DND-41 (cell line): ENCODE measurements at regions not wholly inside any gene's neighbourhood (a gene's known extent, or its start where the extent isn't known, plus 50 kb on each side); places are given as distances from the start of the nearest gene placed in this dataset.

Experiments
- EZH2 ChIP-seq: IDR thresholded peaks from 3 replicates; pipeline ENCODE4 v1.6.1; 2012; ENCODE audit warnings: borderline replicate concordance, low read depth, mild to moderate bottlenecking, moderate library complexity, low read length, inconsistent platforms; ENCODE audit not compliant: severe bottlenecking
- TF ChIP-seq, protein P1 (sequence below): IDR thresholded peaks from 2 replicates; pipeline ENCODE4 v1.5.1; 2012; ENCODE audit warnings: borderline replicate concordance, low read length, moderate library complexity, mild to moderate bottlenecking; ENCODE audit not compliant: poor library complexity, severe bottlenecking; ENCODE audit errors: extremely low read depth

DNA sequence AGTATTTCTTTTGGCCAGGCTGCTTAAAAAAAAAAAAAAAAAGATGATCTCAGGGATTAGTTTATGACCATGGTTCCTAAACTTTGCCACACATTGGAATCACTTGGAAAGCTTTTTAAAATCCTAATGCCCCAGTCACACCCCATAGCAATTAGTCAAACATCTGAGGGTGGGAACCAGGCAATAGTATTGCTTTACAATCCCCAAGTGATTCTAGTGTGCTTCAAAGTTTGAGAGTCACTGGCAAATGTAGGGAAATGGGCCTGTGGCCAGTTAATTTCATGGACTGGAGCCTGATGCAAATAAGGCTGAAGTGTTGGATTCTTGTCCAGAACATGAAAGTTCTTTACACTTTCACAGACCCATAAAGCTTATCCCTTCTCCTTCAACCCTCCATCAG, 374.6 kb upstream of the ESRRG start:
- TF ChIP-seq, protein P1, sequence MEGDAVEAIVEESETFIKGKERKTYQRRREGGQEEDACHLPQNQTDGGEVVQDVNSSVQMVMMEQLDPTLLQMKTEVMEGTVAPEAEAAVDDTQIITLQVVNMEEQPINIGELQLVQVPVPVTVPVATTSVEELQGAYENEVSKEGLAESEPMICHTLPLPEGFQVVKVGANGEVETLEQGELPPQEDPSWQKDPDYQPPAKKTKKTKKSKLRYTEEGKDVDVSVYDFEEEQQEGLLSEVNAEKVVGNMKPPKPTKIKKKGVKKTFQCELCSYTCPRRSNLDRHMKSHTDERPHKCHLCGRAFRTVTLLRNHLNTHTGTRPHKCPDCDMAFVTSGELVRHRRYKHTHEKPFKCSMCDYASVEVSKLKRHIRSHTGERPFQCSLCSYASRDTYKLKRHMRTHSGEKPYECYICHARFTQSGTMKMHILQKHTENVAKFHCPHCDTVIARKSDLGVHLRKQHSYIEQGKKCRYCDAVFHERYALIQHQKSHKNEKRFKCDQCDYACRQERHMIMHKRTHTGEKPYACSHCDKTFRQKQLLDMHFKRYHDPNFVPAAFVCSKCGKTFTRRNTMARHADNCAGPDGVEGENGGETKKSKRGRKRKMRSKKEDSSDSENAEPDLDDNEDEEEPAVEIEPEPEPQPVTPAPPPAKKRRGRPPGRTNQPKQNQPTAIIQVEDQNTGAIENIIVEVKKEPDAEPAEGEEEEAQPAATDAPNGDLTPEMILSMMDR: no peak
- TF ChIP-seq EZH2: no peak
